GM12878 (cell line): ENCODE measurements at regions not wholly inside any gene's neighbourhood (a gene's known extent, or its start where the extent isn't known, plus 50 kb on each side); places are given as distances from the start of the nearest gene placed in this dataset.

Experiments
- ATAC-seq: fragments of 200-7000 bp; cut with Tn5 transposase; 3 replicates; pipeline ENCODE4 v1.9.1; 2020; ENCODE audit warnings: mild to moderate bottlenecking, moderate library complexity
- BruUV-seq: library from RNA; stranded (reverse); fragments of 400-500 nt; replicated peaks from 2 replicates; lab custom pipeline; 2021; lab: Mats Ljungman, UMichigan
- CTCF ChIA-PET: fragments of 300-600 bp; sonication (Branson Sonifier 250); formaldehyde crosslinking; extraction: SDS; loops from one replicate; lab custom pipeline; 2021; ENCODE audit warnings: inconsistent platforms; lab: Yijun Ruan, JAX
- POLR2A ChIA-PET: fragments of 350-600 bp; formaldehyde crosslinking; extraction: SDS; loops from one replicate; lab custom pipeline; 2021; ENCODE audit warnings: inconsistent platforms; lab: Charles Lee
- RAD21 ChIA-PET: fragments of 300-600 bp; sonication (Branson Sonifier 250); formaldehyde crosslinking; loops from one replicate; lab custom pipeline; 2023; ENCODE audit warnings: antibody characterized with exemption; ENCODE audit not compliant: unreplicated experiment; lab: Charles Lee
- SMC1A ChIA-PET: fragments of 300-600 bp; sonication (Branson Sonifier 250); formaldehyde crosslinking; loops from one replicate; lab custom pipeline; 2023; ENCODE audit not compliant: unreplicated experiment, uncharacterized antibody; lab: Charles Lee
- DNase-seq: peaks from one replicate; pipeline ENCODE4 v3.0.0-alpha.2; 2011; ENCODE audit warnings: low read depth, low spot score
- FAIRE-seq: peaks from 3 replicates; lab custom pipeline; 2011; peaks lifted over from hg19 to GRCh38; lab: Jason Lieb, UNC
- H2AFZ ChIP-seq: 2 replicates; pipeline ENCODE4 v1.6.0; 2011; ENCODE audit warnings: low read depth, low read length, control low read depth; ENCODE audit not compliant: control insufficient read depth
- H3K27ac ChIP-seq: 2 replicates; pipeline ENCODE4 v1.5.1; 2011; ENCODE audit warnings: control low read depth; ENCODE audit not compliant: control insufficient read depth, insufficient read depth
- H3K27me3 ChIP-seq, 2 experiments: replicated peaks in 1 of 2; 2 replicates each; pipeline versions ENCODE4 v1.6.0 to v1.6.1; 2011; ENCODE audit warnings: low read length in 1 of 2; ENCODE audit not compliant: control insufficient read depth in 2 of 2, insufficient read depth in 2 of 2
- H3K36me3 ChIP-seq, 2 experiments: 2 replicates each; pipeline ENCODE4 v1.5.1; 2011; ENCODE audit warnings: low read length in 1 of 2; ENCODE audit not compliant: control insufficient read depth in 2 of 2, insufficient read depth in 2 of 2
- H3K4me1 ChIP-seq: 2 replicates; pipeline ENCODE4 v1.6.1; 2011; ENCODE audit warnings: mild to moderate bottlenecking, low read length, moderate library complexity, mixed read lengths; ENCODE audit not compliant: control insufficient read depth, insufficient read depth
- H3K4me2 ChIP-seq: 2 replicates; pipeline ENCODE4 v1.6.0; 2011; ENCODE audit warnings: control low read depth; ENCODE audit not compliant: control insufficient read depth, insufficient read depth
- H3K4me3 ChIP-seq: fragments of 200-600 bp; sonication (generic); 2 replicates; pipeline ENCODE4 v1.5.1; 2016
- H3K79me2 ChIP-seq: 2 replicates; pipeline ENCODE4 v1.6.0; 2011; ENCODE audit warnings: low read length; ENCODE audit not compliant: control insufficient read depth, insufficient read depth
- H3K9ac ChIP-seq: 2 replicates; pipeline ENCODE4 v1.8.0; 2011; ENCODE audit warnings: low read length, control low read depth, mixed read lengths; ENCODE audit not compliant: control insufficient read depth, insufficient read depth
- H3K9me3 ChIP-seq: replicated peaks from 3 replicates; pipeline ENCODE4 v1.5.1; 2011; ENCODE audit warnings: mild to moderate bottlenecking, low read length; ENCODE audit not compliant: control insufficient read depth, insufficient read depth
- H4K20me1 ChIP-seq: 2 replicates; pipeline ENCODE4 v1.6.0; 2011; ENCODE audit not compliant: control insufficient read depth, insufficient read depth
- ATF7 ChIP-seq: fragments of 450-650 bp; IDR thresholded peaks from 2 replicates; pipeline ENCODE4 v1.6.1; 2016; ENCODE audit warnings: low read depth, mild to moderate bottlenecking
- CHD2 ChIP-seq: IDR thresholded peaks from 2 replicates; pipeline ENCODE4 v1.6.1; 2011; ENCODE audit warnings: low read depth, low read length, improper control_type of control experiment, borderline replicate concordance
- FOS ChIP-seq: IDR thresholded peaks from 3 replicates; pipeline ENCODE4 v1.6.1; 2011; ENCODE audit warnings: borderline replicate concordance; ENCODE audit not compliant: insufficient read length; ENCODE audit errors: extremely low read depth
- GABPA ChIP-seq: IDR thresholded peaks from 2 replicates; pipeline ENCODE4 v1.6.1; 2014; ENCODE audit warnings: antibody characterized with exemption, low read depth, mild to moderate bottlenecking, inconsistent platforms
- IRF4 ChIP-seq: IDR thresholded peaks from 2 replicates; pipeline ENCODE4 v1.6.1; 2011; ENCODE audit warnings: low read depth, low read length
- KAT2A ChIP-seq: conservative IDR thresholded peaks from 2 replicates; pipeline ENCODE4 v1.6.1; 2011; ENCODE audit warnings: low read depth, low read length; ENCODE audit not compliant: control insufficient read depth
- RFX5 ChIP-seq: IDR thresholded peaks from 2 replicates; pipeline ENCODE4 v1.6.1; 2011; ENCODE audit warnings: low read depth, low read length, improper control_type of control experiment
- SMAD5 ChIP-seq: IDR thresholded peaks from 2 replicates; pipeline ENCODE4 v1.6.1; 2016; ENCODE audit warnings: antibody characterized with exemption, low read depth
- ZNF384 ChIP-seq: IDR thresholded peaks from 2 replicates; pipeline ENCODE4 v1.6.1; 2012; ENCODE audit warnings: low read depth, mild to moderate bottlenecking, low read length, improper control_type of control experiment, borderline replicate concordance
- WGBS: methylation state at CpG from one replicate; pipeline ENCODE4 v1.1.6; 2016; ENCODE audit warnings: low lambda C conversion rate; ENCODE audit not compliant: insufficient replicate concordance, insufficient coverage; ENCODE audit errors: missing lambda C conversion rate; 5-methylcytosine and 5-hydroxymethylcytosine counted together
- in situ Hi-C: fragments of 300-500 bp; cut with MboI; formaldehyde crosslinking; loops from 9 replicates; pipeline ENCODE4 v1.14.3; 2018; ENCODE audit warnings: mixed read lengths
- intact Hi-C: fragments of 100-400 bp; cut with micrococcal nuclease; formaldehyde crosslinking; loops from one replicate; pipeline ENCODE4 v1.14.2; 2022; ENCODE audit not compliant: unreplicated experiment
- TF ChIP-seq, protein P1 (sequence below): fragments of 450-650 bp; IDR thresholded peaks from 2 replicates; pipeline ENCODE4 v1.6.1; 2017; ENCODE audit warnings: borderline replicate concordance
- TF ChIP-seq, protein P2 (sequence below): IDR thresholded peaks from 2 replicates; pipeline ENCODE4 v1.6.1; 2012; ENCODE audit warnings: low read depth, low read length, improper control_type of control experiment
- TF ChIP-seq, protein P3 (sequence below): IDR thresholded peaks from 2 replicates; pipeline ENCODE4 v1.6.1; 2012; ENCODE audit warnings: low read depth, low read length, improper control_type of control experiment
- TF ChIP-seq, protein P4 (sequence below): fragments of 150-350 bp; IDR thresholded peaks from 2 replicates; pipeline ENCODE4 v1.6.1; 2016; ENCODE audit warnings: low read depth, low read length

DNA sequence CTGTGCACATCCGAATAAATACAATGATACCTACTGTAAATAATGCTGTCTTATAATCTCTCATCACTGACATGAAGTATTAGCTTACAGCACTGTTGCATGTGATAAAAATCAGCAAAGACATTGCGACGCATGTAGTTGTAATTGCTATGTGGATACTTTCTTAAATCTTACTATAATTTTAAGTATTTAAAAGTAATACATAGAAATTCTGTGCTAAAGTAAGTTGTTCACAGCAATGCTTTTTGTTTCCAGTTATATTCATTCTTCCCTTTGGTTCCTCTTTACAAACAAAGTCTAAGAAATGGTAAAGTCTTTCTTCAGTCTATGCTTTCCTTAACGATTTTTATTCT, 113.7 kb upstream of the DGKB start:
- Histone ChIP-seq H3K9ac (no peak overlapping the region), H2AFZ (no peak overlapping the region), H3K27me3 (no peaks in the 10 kb centered on the region), H3K36me3 (no peaks in the 10 kb centered on the region), H3K4me2 (no peak overlapping the region), H3K4me3 (no peak overlapping the region), H3K4me1 (no peaks in the 10 kb centered on the region), H3K79me2 (no peaks in the 10 kb centered on the region), H3K27ac (no peak overlapping the region), H4K20me1 (no peaks in the 10 kb centered on the region), H3K9me3 (no peaks in the 10 kb centered on the region)
- 15% methylated on average over 4 of the region's 4 CpGs for WGBS
- BruUV-seq, result no TSS peak
- FAIRE-seq (no peak), DNase-seq (no peak), ATAC-seq (no peak)
- intact Hi-C loops, result loop anchor here (1.0 kb wide), 2 partner anchors 299 to 318 kb away; no protein-coding TSS in a partner anchor
- in situ Hi-C loops, result loop anchor here (5.0 to 25.0 kb wide), 2 partner anchors 299 to 1729 kb away; no protein-coding TSS in a partner anchor
- ChIA-PET RAD21 (interaction anchor here (0.6 to 3.3 kb wide), 12 partner anchors 10 to 443 kb away, joined by 3 to 38 read pairs (median 5); no protein-coding TSS in a partner anchor), CTCF (interaction anchor here (0.8 to 4.9 kb wide), 25 partner anchors 9 to 1736 kb away, joined by 3 to 137 read pairs (median 6); partner anchors contain the start of gene DGKB), SMC1A (interaction anchor here (0.6 to 5.5 kb wide), 14 partner anchors 8 to 1751 kb away, joined by 3 to 109 read pairs (median 4); no protein-coding TSS in a partner anchor), POLR2A (interaction anchor here (0.7 kb wide), 1 partner anchor 9 kb away, joined by 5 read pairs; no protein-coding TSS in a partner anchor)
- TF ChIP-seq SMAD5 (no peak), KAT2A (no peak), FOS (no peak), GABPA (no peak), IRF4 (no peak), RFX5 (no peak), ZNF384 (no peak), ATF7 (no peak), CHD2 (no peak)
- TF ChIP-seq, protein P1, sequence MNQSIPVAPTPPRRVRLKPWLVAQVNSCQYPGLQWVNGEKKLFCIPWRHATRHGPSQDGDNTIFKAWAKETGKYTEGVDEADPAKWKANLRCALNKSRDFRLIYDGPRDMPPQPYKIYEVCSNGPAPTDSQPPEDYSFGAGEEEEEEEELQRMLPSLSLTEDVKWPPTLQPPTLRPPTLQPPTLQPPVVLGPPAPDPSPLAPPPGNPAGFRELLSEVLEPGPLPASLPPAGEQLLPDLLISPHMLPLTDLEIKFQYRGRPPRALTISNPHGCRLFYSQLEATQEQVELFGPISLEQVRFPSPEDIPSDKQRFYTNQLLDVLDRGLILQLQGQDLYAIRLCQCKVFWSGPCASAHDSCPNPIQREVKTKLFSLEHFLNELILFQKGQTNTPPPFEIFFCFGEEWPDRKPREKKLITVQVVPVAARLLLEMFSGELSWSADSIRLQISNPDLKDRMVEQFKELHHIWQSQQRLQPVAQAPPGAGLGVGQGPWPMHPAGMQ, result no peak
- TF ChIP-seq, protein P2, sequence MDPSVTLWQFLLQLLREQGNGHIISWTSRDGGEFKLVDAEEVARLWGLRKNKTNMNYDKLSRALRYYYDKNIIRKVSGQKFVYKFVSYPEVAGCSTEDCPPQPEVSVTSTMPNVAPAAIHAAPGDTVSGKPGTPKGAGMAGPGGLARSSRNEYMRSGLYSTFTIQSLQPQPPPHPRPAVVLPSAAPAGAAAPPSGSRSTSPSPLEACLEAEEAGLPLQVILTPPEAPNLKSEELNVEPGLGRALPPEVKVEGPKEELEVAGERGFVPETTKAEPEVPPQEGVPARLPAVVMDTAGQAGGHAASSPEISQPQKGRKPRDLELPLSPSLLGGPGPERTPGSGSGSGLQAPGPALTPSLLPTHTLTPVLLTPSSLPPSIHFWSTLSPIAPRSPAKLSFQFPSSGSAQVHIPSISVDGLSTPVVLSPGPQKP, result no peak
- TF ChIP-seq, protein P3, sequence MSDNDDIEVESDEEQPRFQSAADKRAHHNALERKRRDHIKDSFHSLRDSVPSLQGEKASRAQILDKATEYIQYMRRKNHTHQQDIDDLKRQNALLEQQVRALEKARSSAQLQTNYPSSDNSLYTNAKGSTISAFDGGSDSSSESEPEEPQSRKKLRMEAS, result no peak
- TF ChIP-seq, protein P4, sequence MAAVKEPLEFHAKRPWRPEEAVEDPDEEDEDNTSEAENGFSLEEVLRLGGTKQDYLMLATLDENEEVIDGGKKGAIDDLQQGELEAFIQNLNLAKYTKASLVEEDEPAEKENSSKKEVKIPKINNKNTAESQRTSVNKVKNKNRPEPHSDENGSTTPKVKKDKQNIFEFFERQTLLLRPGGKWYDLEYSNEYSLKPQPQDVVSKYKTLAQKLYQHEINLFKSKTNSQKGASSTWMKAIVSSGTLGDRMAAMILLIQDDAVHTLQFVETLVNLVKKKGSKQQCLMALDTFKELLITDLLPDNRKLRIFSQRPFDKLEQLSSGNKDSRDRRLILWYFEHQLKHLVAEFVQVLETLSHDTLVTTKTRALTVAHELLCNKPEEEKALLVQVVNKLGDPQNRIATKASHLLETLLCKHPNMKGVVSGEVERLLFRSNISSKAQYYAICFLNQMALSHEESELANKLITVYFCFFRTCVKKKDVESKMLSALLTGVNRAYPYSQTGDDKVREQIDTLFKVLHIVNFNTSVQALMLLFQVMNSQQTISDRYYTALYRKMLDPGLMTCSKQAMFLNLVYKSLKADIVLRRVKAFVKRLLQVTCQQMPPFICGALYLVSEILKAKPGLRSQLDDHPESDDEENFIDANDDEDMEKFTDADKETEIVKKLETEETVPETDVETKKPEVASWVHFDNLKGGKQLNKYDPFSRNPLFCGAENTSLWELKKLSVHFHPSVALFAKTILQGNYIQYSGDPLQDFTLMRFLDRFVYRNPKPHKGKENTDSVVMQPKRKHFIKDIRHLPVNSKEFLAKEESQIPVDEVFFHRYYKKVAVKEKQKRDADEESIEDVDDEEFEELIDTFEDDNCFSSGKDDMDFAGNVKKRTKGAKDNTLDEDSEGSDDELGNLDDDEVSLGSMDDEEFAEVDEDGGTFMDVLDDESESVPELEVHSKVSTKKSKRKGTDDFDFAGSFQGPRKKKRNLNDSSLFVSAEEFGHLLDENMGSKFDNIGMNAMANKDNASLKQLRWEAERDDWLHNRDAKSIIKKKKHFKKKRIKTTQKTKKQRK, result no peak
